ENCODE measurements at regions not wholly inside any gene's neighbourhood (a gene's known extent, or its start where the extent isn't known, plus 50 kb on each side); places are given as distances from the start of the nearest gene placed in this dataset.

DNA sequence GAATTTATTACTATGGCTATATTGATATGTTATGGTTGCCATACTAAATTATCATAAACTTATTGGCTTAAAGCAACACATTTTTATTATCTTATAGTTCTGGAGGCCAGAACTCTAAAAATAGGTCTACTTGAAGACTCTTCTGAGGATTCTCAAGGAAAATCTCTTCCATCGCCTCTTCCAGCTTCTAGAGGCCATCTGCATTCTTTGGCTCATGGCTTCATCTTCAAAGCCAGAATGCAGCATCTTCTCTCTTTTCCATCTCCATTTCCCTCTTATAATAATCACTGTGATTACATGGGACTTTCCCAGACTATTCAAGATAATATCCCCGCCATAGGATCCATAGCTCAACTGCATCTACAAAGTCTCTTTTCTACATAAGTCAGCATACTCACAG, 385.4 kb downstream of the RMST start:
- DNase-seq (ENCODE audit: low read depth in 1 of 2, low spot score in 1 of 2): no peak
- Histone ChIP-seq H3K27ac (replicated peaks) (no peak overlapping the region), H3K27me3 (ENCODE audit: insufficient read depth, poor library complexity, severe bottlenecking) (no peaks in the 10 kb centered on the region), H3K4me3 (replicated peaks; ENCODE audit: insufficient read depth, low read length) (no peak overlapping the region)
- TF ChIP-seq POLR2AphosphoS5 (IDR thresholded peaks at IDR 0.05; ENCODE audit: low read depth) (no peak), SPI1 (IDR thresholded peaks at IDR 0.05; ENCODE audit: borderline replicate concordance, low read depth) (no peak), GABPA (IDR thresholded peaks at IDR 0.05; ENCODE audit: low read depth) (no peak)
- TF ChIP-seq, protein P1, sequence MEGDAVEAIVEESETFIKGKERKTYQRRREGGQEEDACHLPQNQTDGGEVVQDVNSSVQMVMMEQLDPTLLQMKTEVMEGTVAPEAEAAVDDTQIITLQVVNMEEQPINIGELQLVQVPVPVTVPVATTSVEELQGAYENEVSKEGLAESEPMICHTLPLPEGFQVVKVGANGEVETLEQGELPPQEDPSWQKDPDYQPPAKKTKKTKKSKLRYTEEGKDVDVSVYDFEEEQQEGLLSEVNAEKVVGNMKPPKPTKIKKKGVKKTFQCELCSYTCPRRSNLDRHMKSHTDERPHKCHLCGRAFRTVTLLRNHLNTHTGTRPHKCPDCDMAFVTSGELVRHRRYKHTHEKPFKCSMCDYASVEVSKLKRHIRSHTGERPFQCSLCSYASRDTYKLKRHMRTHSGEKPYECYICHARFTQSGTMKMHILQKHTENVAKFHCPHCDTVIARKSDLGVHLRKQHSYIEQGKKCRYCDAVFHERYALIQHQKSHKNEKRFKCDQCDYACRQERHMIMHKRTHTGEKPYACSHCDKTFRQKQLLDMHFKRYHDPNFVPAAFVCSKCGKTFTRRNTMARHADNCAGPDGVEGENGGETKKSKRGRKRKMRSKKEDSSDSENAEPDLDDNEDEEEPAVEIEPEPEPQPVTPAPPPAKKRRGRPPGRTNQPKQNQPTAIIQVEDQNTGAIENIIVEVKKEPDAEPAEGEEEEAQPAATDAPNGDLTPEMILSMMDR (IDR thresholded peaks at IDR 0.05; ENCODE audit: insufficient read depth, low read length): no peak
- TF ChIP-seq, protein P2, sequence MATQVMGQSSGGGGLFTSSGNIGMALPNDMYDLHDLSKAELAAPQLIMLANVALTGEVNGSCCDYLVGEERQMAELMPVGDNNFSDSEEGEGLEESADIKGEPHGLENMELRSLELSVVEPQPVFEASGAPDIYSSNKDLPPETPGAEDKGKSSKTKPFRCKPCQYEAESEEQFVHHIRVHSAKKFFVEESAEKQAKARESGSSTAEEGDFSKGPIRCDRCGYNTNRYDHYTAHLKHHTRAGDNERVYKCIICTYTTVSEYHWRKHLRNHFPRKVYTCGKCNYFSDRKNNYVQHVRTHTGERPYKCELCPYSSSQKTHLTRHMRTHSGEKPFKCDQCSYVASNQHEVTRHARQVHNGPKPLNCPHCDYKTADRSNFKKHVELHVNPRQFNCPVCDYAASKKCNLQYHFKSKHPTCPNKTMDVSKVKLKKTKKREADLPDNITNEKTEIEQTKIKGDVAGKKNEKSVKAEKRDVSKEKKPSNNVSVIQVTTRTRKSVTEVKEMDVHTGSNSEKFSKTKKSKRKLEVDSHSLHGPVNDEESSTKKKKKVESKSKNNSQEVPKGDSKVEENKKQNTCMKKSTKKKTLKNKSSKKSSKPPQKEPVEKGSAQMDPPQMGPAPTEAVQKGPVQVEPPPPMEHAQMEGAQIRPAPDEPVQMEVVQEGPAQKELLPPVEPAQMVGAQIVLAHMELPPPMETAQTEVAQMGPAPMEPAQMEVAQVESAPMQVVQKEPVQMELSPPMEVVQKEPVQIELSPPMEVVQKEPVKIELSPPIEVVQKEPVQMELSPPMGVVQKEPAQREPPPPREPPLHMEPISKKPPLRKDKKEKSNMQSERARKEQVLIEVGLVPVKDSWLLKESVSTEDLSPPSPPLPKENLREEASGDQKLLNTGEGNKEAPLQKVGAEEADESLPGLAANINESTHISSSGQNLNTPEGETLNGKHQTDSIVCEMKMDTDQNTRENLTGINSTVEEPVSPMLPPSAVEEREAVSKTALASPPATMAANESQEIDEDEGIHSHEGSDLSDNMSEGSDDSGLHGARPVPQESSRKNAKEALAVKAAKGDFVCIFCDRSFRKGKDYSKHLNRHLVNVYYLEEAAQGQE (IDR thresholded peaks at IDR 0.05; ENCODE audit: insufficient replicate concordance, low read depth): no peak

DNA sequence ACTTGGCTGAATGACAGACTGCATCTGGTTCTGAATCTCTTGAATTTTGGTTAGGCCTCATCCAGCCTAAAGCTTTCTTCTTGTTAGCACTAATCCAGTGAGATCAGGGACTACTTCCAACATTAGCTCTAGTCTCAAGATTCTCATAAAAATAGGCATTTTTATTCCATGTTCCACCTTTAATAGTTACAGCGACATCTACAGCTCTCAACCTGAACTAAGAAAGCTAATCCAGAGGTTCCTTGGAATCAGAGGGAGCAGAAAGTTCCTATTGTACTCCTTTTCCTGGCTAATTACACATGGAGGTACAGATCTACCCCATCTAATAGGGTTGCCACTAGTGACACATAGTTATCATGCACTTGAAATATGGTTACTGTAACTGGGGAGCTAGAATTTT, 391.9 kb downstream of the RMST start:
- no peak overlapping the region for H3K4me3 ChIP-seq (replicated peaks; ENCODE audit: insufficient read depth, low read length)
- H3K27me3 ChIP-seq (ENCODE audit: insufficient read depth, poor library complexity, severe bottlenecking): no peaks in the 10 kb centered on the region
- no peak overlapping the region for H3K27ac ChIP-seq (replicated peaks)
- TF ChIP-seq POLR2AphosphoS5 (IDR thresholded peaks at IDR 0.05; ENCODE audit: low read depth) (no peak), SPI1 (IDR thresholded peaks at IDR 0.05; ENCODE audit: borderline replicate concordance, low read depth) (no peak), GABPA (IDR thresholded peaks at IDR 0.05; ENCODE audit: low read depth) (no peak)
- TF ChIP-seq, protein P2 (IDR thresholded peaks at IDR 0.05; ENCODE audit: insufficient replicate concordance, low read depth): no peak
- DNase-seq (ENCODE audit: low read depth in 1 of 2, low spot score in 1 of 2): no peak

DNA sequence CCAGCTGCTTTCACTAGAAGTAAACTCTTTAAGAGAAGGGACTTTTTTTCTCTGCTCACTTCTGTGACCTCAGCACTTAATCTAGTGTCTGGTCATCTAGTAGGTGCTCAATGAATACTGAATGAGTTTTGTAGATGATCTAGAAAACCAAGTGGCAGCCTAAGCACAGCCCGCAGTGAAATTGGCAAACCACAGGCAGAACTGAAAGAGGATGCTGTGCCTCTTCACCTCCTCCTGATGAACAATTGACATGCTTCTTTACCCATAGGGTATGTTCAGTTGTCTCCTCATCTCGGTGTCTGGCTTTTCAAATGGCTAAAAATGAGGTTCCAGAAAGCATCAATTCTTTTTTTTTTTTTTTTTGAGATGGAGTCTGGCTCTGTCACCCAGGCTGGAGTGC, 399.5 kb downstream of the RMST start:
- no peak overlapping the region for H3K4me3 ChIP-seq (replicated peaks; ENCODE audit: insufficient read depth, low read length)
- peaks cover 4% of the 10 kb centered on the region for H3K27me3 ChIP-seq (ENCODE audit: insufficient read depth, poor library complexity, severe bottlenecking)
- DNase-seq (ENCODE audit: low read depth in 1 of 2, low spot score in 1 of 2): no peak
- TF ChIP-seq GABPA (IDR thresholded peaks at IDR 0.05; ENCODE audit: low read depth) (no peak), SPI1 (IDR thresholded peaks at IDR 0.05; ENCODE audit: borderline replicate concordance, low read depth) (no peak), POLR2AphosphoS5 (IDR thresholded peaks at IDR 0.05; ENCODE audit: low read depth) (no peak)
- TF ChIP-seq, protein P1 (IDR thresholded peaks at IDR 0.05; ENCODE audit: insufficient read depth, low read length): no peak
- TF ChIP-seq, protein P2 (IDR thresholded peaks at IDR 0.05; ENCODE audit: insufficient replicate concordance, low read depth): no peak
- no peak overlapping the region for H3K27ac ChIP-seq (replicated peaks)

All from HL-60 (cell line).